AG08395 (cell line): ENCODE measurements at regions not wholly inside any gene's neighbourhood (a gene's known extent, or its start where the extent isn't known, plus 50 kb on each side); places are given as distances from the start of the nearest gene placed in this dataset.

Source experiments
- DNase-seq: peaks from one replicate; pipeline ENCODE4 v3.0.0; 2012; ENCODE audit warnings: mixed read lengths, low spot score

DNA sequence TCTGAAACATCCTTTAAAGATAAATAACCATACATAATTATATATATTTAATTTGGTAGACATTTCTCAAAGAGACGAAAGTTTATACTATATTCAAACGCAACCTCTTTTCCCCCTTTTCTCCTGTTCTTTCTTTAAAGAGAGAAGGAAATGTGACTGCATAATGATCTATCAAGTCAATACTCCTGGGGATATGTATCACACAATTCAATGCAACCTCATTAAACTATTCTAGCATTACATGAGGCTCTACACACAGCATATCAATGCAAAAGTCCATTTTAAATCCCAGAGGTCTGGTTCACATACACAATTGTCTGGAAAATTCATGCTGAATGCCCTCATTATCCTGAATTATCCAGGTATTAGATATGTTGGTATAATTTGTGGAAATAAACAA lies 330.7 kb downstream of the LMX1A start:
- DNase-seq: no peak

DNA sequence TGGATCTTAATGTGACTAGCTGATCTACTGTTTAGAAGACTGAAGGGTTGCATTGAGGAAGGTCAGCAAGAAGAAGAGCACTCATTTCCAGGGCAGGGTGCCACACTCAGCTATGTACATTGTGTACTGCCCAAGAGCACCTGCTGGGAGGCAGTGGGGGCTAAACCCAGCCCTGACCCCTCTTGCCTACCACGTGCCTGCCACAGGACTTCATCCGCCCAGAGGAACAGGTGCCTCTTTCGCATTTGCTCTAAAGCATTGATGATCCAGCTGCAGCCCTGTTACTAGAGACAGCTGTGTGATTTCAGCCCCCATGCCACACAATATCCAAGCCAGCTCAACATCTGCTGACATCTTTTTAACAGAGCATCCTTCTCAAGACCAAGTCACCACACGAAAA lies 341.8 kb downstream of the LMX1A start:
- DNase-seq: no peak

DNA sequence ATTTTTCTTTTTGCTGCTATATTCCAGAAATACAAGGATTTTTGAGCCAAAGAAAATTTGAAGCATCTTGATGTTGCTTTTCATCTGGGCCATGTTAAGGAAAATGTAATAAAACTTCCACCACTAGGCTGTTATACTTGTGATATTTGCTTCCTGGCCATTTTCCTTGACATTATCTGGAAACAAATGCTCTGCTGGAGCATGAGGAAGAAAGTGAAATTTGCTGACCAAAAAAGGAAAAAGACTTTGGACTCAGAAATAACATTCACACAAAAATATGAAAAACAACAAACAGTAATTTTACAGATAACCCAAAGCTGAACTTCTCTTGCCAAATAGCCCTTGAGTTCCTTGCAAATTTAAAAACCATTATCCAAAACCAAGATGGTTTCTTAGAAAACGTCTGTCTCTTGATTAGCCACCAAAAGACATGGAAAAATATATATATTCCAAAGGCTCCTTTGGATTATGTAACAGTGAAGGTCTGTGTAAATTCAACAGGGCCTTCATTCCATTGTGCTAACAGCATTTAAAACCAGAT lies 344.5 kb downstream of the LMX1A start:
- no peak for DNase-seq

DNA sequence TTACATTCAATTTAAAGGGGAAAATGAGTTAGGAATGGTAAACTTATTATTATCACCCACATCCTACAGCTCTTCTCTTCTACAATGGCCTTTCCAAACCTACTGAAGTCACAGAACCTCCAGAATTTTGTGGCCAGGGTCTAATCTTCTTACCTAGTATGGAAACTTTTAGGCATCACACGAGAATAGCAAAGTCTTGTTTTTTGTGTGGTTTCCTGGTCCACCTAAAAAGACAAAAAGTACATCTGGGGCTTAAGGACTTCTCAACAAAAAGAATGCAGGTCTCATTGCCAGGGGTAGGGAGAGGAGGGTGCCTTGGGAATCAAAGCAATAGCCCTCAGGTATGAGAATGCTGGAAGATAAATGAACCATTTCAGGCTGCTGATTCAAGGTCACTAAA lies 345.3 kb downstream of the LMX1A start:
- no peak for DNase-seq

DNA sequence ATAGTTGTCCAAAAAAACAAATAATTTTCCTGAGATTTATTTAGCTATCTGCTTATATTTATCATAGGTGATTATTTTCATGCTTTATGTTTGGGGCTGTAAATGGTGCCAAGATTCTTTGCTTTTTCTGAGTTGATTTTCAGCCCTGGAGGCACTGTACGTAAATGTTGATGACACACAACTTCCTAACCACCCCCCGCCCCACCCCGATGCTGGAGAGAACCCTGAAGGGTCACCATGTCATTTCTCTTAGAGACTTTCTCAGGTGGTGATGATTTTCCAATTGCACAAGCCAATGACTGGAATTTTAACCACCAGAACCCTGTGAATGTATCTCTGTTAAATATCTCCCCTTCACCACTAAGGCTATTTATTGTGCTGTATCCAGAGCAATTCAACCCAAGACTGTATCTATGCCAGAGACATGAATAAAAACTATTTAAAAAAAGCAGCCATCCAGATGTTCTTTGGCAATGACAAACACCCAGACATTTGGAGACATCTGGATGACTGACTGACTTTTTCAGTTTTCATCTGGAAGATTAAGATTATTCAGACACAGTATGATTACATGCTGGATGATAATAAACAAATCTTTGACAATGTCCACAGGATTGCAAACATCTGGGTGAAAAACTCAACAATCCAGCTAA lies 346.0 kb downstream of the LMX1A start:
- DNase-seq: no peak

DNA sequence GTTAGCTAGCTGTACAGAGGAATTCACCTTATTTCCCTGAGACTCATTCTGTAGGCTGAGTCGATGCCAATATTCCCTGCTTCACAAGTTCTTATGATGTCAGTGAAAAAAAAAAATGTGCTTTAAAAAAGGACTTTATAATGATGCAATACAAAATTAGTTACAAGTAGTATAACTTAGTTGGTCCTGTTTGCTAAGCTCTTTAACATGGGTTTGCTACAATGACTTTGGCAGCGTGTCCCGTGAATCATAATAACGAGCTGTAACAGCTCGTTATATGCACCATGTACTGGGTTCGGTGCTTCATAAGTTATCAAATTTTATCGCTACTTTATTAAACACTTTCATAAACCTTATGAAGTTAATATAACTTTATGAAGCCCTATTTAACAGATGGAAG lies 349.7 kb downstream of the LMX1A start:
- DNase-seq: no peak

DNA sequence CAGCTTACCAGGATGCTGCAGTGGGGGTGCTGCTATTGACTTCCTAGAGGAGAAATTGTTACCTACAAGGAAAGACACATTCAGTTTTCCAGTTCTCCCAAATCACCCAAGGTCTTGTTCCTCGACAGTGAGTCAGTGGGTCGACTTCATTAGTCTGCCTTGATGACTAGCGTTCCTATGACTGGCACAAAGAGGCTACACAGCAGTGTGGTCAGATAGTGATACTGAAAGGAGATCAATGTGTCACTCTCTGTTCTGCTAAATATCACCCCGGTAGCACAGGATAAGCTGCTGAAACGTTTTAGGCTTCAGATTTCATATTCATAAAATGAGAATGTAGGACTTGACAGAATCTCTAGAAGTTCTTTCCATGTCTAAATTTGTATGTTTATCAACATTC lies 357.4 kb downstream of the LMX1A start:
- no peak for DNase-seq

DNA sequence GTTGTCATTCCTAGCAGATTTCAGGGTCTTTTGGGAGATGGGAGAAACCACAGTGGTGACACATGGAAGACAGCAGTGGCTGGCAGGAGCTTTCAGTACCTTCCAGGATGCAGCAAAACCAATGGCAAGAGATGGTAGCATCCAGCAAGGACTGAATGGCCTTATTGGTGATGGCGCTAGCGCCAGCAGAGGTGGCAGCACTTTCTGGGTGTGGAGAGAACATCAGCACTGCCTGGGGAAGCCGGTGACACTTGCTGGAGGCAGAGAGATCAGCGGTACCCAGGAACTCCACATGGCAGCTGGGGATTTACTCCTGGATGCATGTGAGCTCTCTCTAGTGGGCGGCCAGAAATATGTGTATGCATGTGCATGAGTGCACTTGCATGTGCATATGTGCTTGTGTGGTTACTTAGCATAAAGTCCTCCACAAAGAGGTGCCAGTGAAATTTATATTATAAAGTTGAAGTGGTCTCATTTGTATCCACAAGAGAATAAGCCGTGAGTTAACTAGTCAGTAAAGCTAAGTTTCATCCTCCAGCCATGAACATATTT lies 364.7 kb downstream of the LMX1A start:
- no peak for DNase-seq

DNA sequence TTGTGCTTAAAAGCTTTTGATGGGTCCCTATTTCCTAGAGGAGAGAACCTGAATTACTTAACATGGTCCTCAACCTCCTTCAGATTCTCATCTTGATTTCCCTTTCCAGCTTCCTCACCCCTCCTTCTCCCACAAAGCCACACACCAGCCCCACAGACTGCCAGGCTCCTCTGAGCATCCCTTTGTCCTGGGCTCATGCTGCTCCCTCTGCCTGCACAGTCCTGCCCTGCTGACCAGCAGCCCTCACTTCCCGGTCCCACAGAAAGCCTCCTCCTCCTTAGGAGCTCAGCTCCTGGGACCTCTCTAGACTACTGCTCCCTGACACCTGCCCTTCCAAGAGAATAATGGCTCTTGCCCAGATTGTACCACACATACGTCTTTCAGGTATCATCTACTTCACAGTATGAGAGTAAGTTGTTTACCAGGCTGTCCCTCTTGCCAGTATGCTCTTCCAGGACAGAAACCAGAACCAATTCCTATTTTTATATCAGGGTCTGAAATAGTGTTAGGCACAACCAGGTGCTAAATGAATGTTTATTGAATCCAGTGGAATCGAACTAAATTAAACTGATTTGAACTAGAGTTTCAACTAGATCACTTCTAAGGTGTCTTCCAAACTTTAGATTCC lies 373.4 kb downstream of the LMX1A start:
- no peak for DNase-seq

DNA sequence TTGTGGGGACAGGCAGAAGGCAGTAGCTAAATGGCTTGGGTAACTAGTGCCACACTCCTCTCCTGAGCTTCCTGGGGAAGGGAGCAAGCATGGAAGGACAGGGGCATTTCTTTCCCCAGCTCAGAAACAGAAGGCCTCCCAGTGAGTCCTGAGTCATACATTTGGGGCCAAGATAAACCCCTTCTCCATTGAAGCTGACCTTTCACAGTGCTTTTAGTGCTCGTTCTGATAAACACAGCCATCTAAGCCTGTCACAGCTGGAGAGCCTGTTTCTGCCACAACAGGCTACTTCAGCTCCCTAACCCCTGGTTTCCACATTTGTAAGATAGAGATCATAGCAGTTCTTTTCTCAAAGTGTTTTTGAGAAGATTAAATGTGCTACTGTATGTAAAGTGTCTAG lies 374.0 kb downstream of the LMX1A start:
- DNase-seq: no peak

DNA sequence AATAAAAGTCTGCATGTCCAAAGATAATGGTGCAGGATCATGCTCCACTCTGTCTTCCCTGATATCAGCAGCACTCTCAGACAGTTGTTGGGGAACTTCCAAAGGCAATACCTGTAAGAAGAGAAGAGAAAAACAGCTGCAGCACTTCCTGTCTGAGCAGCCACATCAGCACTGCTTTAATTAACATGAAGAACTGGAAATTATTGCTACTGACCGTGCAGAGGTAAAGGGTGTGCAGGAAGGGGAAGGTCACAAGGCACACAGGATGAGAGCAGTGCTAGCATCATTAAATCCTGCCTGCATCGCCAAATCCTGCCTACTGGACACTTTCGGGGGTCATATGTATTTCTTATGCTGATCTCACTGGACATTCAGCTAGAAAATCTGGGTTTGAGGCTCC lies 379.0 kb downstream of the LMX1A start:
- no peak for DNase-seq

DNA sequence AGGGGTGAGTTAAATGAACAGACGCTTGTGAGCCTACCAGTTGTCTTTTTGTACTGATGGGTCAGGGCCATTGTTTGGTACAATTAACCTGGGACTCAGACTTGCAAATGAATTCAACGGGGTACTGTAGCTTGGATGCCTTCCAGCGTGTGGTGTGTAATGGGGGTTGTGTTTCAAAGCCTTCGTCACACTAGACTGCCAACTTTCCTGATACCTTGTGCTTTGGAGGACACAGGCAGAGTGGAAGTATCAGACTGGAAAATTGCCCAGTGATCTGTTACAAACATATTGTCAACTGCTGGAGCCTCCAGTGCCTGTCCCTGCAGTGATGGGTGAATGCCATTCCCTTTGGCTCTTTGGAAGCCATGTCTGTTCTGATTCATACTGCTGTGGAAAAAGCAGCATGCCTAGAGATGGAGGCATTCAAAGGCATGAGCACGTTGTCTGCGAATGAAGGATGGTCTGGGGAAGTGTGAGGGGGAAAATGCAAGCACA lies 384.5 kb downstream of the LMX1A start:
- no peak for DNase-seq

DNA sequence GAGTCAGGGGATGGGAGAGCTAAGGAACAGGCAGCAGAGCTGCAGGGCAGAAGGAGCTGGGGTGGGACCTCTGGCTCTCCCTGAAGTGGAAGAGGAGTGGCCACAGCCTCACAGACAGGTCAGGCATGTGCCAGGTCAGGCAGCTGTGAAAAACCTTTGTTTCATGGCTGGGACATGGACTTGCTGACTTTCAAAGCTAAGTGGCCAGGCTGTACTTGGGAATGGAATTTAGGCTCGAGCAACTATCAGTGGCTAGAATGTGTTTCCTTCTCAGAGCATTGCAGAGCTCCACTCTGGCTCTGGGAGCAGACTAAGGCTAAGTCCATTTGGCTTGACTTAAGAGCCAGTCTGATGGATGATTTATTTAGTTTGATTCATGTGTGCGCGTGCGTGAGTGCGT lies 385.1 kb downstream of the LMX1A start:
- no peak for DNase-seq

DNA sequence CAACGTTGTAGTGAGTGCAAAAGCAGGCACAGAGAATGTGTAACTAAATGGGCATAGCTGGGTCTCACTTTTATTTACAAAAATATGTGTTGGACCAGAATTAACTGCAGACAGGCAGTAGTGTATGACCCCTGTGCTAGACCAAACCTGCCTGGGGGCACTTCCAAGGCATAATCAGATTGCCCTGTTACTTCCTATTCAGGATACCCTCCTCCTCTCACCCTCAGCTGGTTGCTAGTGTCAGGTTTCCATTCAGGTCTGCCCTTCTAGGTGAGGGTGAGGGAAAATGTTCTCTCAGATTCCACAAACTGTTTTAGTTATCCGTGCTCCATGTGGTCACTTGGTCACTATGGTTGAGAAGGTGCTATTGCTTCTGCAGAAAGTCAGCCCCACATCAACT lies 387.3 kb downstream of the LMX1A start:
- DNase-seq: no peak

DNA sequence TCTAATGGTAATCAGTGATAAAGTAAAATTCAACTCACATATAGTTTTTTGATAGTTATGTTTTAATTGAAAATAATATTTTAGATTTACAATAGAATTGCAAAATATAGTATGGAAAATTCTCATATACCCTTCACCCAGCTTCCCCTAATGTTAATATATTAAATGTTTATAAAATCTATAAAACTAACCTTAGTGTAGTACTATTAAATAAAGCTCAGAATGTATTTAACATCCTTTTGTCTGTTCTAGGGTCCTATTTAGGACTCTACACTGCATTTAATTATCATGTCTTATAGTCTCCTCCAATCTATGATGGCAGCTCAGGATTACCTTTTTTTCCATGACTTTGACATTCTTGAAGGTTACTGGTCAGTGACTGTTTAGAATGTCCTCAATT lies 389.2 kb downstream of the LMX1A start:
- no peak for DNase-seq

DNA sequence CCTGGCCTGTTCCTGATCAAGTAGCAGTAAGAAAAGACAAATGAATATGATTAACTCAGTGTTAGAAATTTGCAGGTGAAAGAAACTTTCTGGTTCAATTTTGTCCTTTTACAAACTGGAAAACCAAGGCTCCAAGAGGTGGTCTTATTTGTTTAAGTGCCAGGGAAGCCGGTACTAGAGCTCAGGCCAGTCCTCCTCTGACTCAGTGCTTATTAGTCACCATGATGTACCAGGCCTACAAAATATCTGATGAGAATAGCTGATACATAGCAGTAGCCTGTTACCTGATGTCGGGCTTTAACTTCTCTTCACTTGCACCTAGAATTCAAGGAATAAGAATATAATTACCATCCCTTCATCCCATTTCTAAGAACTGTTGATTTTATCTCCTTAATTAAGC lies 394.8 kb downstream of the LMX1A start:
- DNase-seq: no peak

DNA sequence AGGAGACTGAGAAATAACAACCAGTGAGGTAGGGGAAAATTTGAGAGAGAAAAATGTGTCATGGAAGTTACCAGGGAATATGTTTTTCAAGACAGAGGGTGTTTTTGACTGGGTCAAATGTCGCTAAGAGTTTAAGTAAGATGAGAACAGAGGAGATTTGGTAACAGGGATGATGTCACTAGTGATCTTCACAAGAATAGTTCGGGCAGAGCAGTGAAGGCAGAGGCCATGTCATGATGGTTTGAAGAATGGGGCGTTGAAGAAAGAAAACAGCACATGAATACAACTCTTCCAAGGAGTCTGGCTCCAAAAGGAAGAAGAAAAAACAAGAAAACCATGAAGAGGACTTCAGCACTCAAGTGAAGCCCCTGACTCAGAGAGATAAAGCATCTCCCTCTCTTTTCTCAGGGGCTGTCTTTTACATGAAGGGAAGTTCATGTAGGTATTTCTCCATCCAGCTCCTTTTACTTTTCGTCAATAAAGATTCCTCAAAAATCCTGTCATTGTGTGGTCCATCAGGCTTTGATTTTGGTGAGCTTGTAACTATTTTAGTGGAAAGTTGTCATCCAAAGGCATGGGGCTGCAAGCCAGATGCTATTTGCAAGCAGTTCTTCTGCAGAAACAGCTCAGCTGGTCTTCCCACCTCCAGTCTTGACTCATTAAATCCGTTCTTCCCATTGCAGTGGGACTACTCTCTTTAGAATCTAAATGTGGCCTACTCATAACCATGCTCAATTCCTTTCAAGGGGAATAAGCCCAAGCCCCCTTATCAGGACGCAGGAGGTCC lies 397.3 kb downstream of the LMX1A start:
- DNase-seq: no peak

DNA sequence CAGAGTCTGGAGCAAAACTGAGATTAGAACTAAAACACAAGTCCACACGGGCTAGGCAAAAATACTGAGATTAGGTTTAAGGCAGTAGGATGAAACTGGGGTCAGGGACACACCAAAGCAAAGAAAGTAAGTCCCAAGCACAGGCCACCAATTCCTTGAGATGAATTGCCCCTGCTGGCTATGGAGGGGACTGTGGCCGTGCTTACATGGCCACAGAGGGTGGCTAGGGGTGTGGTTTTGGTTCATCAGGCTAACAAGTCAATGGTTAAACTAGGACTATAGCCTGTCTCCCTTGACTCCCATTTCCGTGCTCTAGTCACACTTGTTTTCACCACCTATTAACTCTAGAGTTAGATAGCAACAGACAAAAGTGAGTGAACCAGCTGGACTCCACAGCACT lies 394.8 kb downstream of the PBX1 start:
- DNase-seq: no peak

DNA sequence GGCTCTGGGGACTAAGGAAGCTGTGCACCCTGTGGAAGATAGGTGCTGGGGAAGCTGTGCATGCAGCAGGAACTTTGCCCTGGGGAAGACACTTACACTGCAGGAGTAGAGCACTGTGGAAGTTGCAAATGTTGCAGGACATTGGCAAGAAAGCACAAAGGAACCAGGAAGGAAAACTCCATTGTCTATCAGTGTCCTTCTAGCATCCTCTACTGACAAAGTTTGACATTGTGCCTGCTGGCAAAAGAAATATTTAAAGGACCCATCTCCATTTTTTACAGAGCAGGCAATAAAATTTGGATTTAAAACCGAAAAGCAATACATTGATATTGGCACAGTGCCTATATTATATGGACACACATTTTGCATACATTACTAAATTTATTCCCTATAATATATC lies 394.1 kb downstream of the PBX1 start:
- DNase-seq: no peak

DNA sequence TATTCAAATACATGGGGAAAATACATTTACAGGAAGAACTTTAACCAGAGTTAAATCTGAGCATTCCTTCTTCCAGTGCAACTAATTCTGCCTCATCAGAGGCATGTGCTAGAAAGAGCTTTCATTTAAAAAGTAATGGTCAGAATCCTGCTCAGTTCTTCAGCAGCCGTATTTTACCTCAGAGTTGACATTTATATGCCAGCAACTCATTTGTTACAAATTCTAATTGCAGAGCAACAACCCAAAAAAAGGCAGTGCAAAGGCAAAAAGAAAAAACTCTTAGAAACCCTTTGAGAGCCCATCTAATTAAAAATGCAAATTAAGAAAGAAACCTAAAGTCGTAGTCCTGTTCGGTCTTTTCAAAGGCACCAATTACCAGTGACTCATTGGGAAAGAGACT lies 392.5 kb downstream of the PBX1 start:
- no peak for DNase-seq

DNA sequence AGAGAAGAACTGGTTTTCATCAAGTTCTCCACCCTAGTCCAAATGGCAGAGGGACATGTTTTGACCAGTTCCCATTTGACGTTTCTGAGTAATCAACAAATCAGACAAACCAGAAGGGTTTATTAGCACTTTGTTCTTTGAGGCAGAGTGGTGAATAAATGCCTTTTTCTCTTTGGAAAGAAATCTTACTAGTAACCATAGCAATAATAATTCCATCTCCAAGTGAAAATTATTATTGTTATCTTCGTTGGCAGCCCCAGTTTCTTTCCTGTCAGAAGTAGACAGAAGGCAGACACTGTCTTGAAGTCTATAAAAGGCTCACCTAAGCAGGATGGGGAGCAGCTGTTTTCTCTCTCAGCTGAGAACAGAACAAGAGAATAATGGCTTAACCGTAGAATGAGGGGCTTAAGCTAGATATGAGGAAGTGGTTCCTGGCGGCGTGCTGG lies 391.6 kb downstream of the PBX1 start:
- no peak for DNase-seq

DNA sequence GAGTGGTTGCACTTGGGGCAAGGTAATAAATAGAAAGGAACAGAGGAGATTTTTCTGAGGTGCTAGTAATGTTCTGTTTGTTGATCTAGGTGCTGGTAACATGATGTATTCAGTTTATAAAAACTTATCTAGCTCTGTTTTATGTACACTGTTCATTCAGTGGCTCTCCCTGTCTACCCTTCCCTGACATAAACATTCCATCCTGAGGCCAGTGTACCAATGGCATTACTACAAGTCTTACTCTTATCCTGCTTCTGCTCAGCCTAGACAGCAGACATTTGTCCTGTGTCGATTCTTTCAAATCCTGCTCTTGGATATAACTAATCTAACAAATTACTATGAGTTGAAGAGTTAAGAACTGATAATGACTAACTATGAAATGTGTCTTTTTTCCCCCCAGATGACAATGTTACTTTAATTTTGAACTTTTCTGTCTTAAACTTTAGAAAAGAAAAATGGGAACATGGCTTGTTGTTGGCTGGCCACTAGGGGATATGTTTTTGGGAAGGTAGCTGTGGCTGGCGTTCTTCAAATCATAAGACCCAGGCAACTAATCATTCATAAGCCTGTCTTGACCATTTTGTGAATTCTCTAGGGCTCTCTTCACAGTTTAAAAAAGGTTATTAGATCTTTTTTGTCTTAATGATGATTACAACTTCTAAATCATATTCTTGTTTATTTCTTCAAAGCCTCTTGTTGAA lies 390.9 kb downstream of the PBX1 start:
- DNase-seq: no peak
